Colonic mucosa (tissue), 4 donors: ENCODE measurements at regions not wholly inside any gene's neighbourhood (a gene's known extent, or its start where the extent isn't known, plus 50 kb on each side); places are given as distances from the start of the nearest gene placed in this dataset.

Source experiments
- DNase-seq: peaks from one replicate; pipeline ENCODE4 v3.0.0-alpha.2; 2020
- H3K27ac ChIP-seq: fragments of 200-600 bp; one replicate; pipeline ENCODE4 v1.8.0; 2021
- H3K27me3 ChIP-seq: fragments of 200-600 bp; one replicate; pipeline ENCODE4 v1.8.0; 2021
- H3K36me3 ChIP-seq: fragments of 200-600 bp; one replicate; pipeline ENCODE4 v1.8.0; 2021
- H3K4me1 ChIP-seq: fragments of 200-600 bp; one replicate; pipeline ENCODE4 v1.8.0; 2021; ENCODE audit warnings: mild to moderate bottlenecking
- H3K4me3 ChIP-seq: fragments of 200-600 bp; one replicate; pipeline ENCODE4 v1.8.0; 2021
- H3K9ac ChIP-seq, 2 donors: one replicate each; pipeline ENCODE4 v1.7.0; 2013; ENCODE audit warnings: control low read depth in 2 of 2, low read depth in 2 of 2, low read length in 2 of 2
- H3K9me3 ChIP-seq: fragments of 200-600 bp; one replicate; pipeline ENCODE4 v1.8.0; 2021
- intact Hi-C: fragments of 100-400 bp; cut with DNase I; formaldehyde crosslinking; loops from one replicate; pipeline ENCODE4 v1.14.1; 2022
- TF ChIP-seq, protein P1 (sequence below): fragments of 200-600 bp; IDR thresholded peaks from one replicate; pipeline ENCODE4 v1.8.0; 2022; ENCODE audit warnings: antibody characterized with exemption, mild to moderate bottlenecking
- donor health status: healthy.
- donor health status: DM: no; HTN: no; CAD: no.
- donor health status: DM: no; HTN: no; CAD: no.

DNA sequence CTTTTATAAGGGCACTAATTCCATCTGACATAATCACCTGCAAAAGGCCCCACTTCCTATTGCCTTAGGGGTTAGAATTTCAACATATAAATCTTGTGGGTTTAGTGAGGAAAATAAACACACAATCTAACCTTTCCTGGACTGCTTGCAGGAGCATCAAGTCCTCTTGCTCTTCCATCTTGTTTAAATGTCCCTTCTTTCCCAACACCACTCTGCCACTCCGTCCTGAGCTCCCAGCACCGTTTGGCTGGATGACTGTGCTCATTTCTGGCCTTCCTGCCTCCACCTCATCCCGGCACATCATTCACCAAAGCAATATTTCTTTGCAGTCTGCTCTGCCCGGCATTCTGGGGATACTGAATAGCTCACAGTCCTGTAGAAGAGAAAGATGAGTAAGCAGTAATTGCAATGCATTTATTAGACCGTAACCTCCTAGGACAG lies 247.8 kb downstream of the BCL2 start:
- Histone ChIP-seq H3K4me3 (no peak overlapping the region), H3K9me3 (no peaks in the 10 kb centered on the region), H3K27me3 (no peaks in the 10 kb centered on the region), H3K27ac (no peak overlapping the region), H3K9ac (no peak overlapping the region), H3K36me3 (no peaks in the 10 kb centered on the region), H3K4me1 (no peaks in the 10 kb centered on the region)
- TF ChIP-seq, protein P1, sequence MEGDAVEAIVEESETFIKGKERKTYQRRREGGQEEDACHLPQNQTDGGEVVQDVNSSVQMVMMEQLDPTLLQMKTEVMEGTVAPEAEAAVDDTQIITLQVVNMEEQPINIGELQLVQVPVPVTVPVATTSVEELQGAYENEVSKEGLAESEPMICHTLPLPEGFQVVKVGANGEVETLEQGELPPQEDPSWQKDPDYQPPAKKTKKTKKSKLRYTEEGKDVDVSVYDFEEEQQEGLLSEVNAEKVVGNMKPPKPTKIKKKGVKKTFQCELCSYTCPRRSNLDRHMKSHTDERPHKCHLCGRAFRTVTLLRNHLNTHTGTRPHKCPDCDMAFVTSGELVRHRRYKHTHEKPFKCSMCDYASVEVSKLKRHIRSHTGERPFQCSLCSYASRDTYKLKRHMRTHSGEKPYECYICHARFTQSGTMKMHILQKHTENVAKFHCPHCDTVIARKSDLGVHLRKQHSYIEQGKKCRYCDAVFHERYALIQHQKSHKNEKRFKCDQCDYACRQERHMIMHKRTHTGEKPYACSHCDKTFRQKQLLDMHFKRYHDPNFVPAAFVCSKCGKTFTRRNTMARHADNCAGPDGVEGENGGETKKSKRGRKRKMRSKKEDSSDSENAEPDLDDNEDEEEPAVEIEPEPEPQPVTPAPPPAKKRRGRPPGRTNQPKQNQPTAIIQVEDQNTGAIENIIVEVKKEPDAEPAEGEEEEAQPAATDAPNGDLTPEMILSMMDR: no peak
- no peak for DNase-seq
- intact Hi-C loops: no loop called here

DNA sequence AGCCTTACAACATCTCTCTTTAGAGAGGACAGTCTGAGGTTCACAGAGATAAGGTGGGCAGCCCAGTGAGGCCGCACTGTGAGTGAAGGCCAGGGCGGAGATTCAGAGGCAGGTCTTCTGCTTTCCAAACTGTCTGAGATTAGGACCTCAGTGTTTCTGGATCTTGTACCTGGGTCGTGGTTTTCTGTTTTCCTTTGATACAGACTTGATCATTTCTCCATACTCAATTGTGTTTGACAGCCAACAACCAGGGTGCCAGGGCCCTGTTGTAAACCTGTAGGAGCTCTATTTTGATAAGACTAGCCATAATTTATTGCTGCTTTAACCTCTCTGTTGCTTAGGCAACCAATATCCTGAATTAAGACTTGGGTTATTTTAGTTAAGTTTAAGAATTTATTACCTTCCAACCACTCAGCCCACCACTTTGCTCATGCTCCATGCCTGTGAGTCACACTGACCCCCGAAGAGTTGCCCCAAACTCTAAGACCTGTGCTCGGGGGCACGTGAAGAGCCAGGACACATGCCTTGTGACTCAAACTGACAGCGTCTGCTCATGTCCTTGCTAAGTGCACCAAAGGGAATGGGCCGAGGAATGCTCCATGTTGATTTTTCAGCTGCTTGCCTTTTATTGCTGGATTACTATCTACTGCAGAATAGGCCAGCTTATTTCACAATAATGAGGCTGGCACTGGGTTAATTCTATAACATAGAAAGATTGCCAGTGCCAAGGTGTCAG lies 248.6 kb downstream of the BCL2 start:
- Histone ChIP-seq H3K36me3 (no peaks in the 10 kb centered on the region), H3K9me3 (no peaks in the 10 kb centered on the region), H3K27ac (no peak overlapping the region), H3K4me1 (no peaks in the 10 kb centered on the region), H3K9ac (no peak overlapping the region), H3K4me3 (no peak overlapping the region), H3K27me3 (no peaks in the 10 kb centered on the region)
- TF ChIP-seq, protein P1: no peak
- DNase-seq: peak; percentile 60
- intact Hi-C loops: no loop called here

DNA sequence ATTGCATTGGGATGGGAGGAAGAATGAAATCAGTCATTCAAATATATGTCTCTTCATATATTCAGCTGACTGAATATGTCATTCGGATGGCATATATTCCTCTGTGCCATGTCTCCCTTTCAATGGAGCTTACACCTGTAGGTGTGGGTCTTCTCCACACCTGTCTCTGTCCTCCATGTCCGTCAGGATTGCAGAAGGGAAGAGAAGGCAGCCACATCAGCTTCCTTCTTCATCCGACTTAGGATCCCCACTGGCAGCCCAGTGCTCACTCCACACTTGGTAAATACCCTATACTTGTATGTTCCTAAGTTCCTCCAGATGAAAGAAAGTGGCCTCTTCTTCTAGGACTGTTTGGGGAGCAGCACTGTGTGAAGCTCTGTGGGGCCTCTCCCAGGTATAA lies 250.1 kb downstream of the BCL2 start:
- TF ChIP-seq, protein P1: no peak
- no peak overlapping the region for H3K27ac ChIP-seq

DNA sequence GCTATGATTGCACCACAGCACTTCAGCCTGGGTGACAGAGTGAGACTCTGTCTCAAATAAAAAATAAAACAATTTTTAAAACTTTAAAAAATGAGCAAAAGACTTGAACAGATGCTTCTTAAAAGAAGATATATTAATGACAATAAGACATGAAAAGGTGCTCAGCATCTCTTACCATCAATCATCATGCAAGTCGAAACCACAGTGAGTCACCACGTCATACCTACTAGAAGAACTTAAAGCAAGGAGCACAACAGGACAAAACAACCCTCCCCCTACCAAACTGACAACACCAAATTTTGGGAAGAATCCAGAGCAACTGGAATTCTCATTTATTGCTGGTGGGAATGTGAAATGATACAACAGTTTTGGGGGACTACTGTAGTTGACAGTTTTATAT lies 251.6 kb downstream of the BCL2 start:
- H3K9me3 ChIP-seq: no peaks in the 10 kb centered on the region
- H3K27me3 ChIP-seq: no peaks in the 10 kb centered on the region
- H3K4me3 ChIP-seq: no peak overlapping the region
- no peak for DNase-seq
- TF ChIP-seq, protein P1: no peak
- no peak overlapping the region for H3K27ac ChIP-seq
- no peaks in the 10 kb centered on the region for H3K36me3 ChIP-seq
- H3K4me1 ChIP-seq: no peaks in the 10 kb centered on the region
- no peak overlapping the region for H3K9ac ChIP-seq
- intact Hi-C loops: no loop called here

More for the DNA sequence above, 250.1 kb downstream of the BCL2 start:
- H3K9ac ChIP-seq: no peak overlapping the region
- H3K27me3 ChIP-seq: no peaks in the 10 kb centered on the region
- H3K4me1 ChIP-seq: no peaks in the 10 kb centered on the region
- no peaks in the 10 kb centered on the region for H3K9me3 ChIP-seq
- H3K36me3 ChIP-seq: no peaks in the 10 kb centered on the region
- no peak for DNase-seq
- intact Hi-C loops: no loop called here
- H3K4me3 ChIP-seq: no peak overlapping the region

DNA sequence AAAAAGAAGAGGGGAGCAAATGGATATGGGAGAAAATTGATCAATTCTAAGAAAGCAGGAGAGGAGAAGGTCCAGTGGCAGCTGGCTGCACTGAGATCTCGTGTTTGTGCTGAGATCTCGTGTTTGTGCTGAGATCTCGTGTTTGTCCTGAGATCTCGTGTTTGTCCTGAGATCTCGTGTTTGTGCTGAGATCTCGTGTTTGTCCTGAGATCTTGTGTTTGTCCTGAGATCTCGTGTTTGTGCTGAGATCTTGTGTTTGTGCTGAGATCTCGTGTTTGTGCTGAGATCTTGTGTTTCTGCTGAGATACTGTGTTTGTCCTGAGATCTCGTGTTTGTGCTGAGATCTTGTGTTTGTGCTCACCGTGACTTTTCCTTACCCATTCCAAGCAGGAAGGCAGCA lies 254.4 kb downstream of the BCL2 start:
- Histone ChIP-seq H3K36me3 (no peaks in the 10 kb centered on the region), H3K9ac (no peak overlapping the region), H3K27ac (no peak overlapping the region), H3K4me1 (no peaks in the 10 kb centered on the region), H3K4me3 (no peak overlapping the region), H3K9me3 (no peaks in the 10 kb centered on the region), H3K27me3 (no peaks in the 10 kb centered on the region)
- no peak for DNase-seq
- TF ChIP-seq, protein P1: no peak
- intact Hi-C loops: no loop called here
